GM12878 (cell line): ENCODE measurements at regions not wholly inside any gene's neighbourhood (a gene's known extent, or its start where the extent isn't known, plus 50 kb on each side); places are given as distances from the start of the nearest gene placed in this dataset.

ENCODE experiments used
- ATAC-seq: fragments of 200-7000 bp; cut with Tn5 transposase; 3 replicates; pipeline ENCODE4 v1.9.1; 2020; ENCODE audit warnings: mild to moderate bottlenecking, moderate library complexity
- BruUV-seq: library from RNA; stranded (reverse); fragments of 400-500 nt; replicated peaks from 2 replicates; lab custom pipeline; 2021; lab: Mats Ljungman, UMichigan
- CTCF ChIA-PET: fragments of 300-600 bp; sonication (Branson Sonifier 250); formaldehyde crosslinking; extraction: SDS; loops from one replicate; lab custom pipeline; 2021; ENCODE audit warnings: inconsistent platforms; lab: Yijun Ruan, JAX
- POLR2A ChIA-PET: fragments of 350-600 bp; formaldehyde crosslinking; extraction: SDS; loops from one replicate; lab custom pipeline; 2021; ENCODE audit warnings: inconsistent platforms; lab: Charles Lee
- RAD21 ChIA-PET: fragments of 300-600 bp; sonication (Branson Sonifier 250); formaldehyde crosslinking; loops from one replicate; lab custom pipeline; 2023; ENCODE audit warnings: antibody characterized with exemption; ENCODE audit not compliant: unreplicated experiment; lab: Charles Lee
- SMC1A ChIA-PET: fragments of 300-600 bp; sonication (Branson Sonifier 250); formaldehyde crosslinking; loops from one replicate; lab custom pipeline; 2023; ENCODE audit not compliant: unreplicated experiment, uncharacterized antibody; lab: Charles Lee
- DNase-seq: peaks from one replicate; pipeline ENCODE4 v3.0.0-alpha.2; 2011; ENCODE audit warnings: low read depth, low spot score
- FAIRE-seq: peaks from 3 replicates; lab custom pipeline; 2011; peaks lifted over from hg19 to GRCh38; lab: Jason Lieb, UNC
- H2AFZ ChIP-seq: 2 replicates; pipeline ENCODE4 v1.6.0; 2011; ENCODE audit warnings: low read depth, low read length, control low read depth; ENCODE audit not compliant: control insufficient read depth
- H3K27ac ChIP-seq: 2 replicates; pipeline ENCODE4 v1.5.1; 2011; ENCODE audit warnings: control low read depth; ENCODE audit not compliant: control insufficient read depth, insufficient read depth
- H3K27me3 ChIP-seq, 2 experiments: replicated peaks in 1 of 2; 2 replicates each; pipeline versions ENCODE4 v1.6.0 to v1.6.1; 2011; ENCODE audit warnings: low read length in 1 of 2; ENCODE audit not compliant: control insufficient read depth in 2 of 2, insufficient read depth in 2 of 2
- H3K36me3 ChIP-seq, 2 experiments: 2 replicates each; pipeline ENCODE4 v1.5.1; 2011; ENCODE audit warnings: low read length in 1 of 2; ENCODE audit not compliant: control insufficient read depth in 2 of 2, insufficient read depth in 2 of 2
- H3K4me1 ChIP-seq: 2 replicates; pipeline ENCODE4 v1.6.1; 2011; ENCODE audit warnings: mild to moderate bottlenecking, low read length, moderate library complexity, mixed read lengths; ENCODE audit not compliant: control insufficient read depth, insufficient read depth
- H3K4me2 ChIP-seq: 2 replicates; pipeline ENCODE4 v1.6.0; 2011; ENCODE audit warnings: control low read depth; ENCODE audit not compliant: control insufficient read depth, insufficient read depth
- H3K4me3 ChIP-seq: fragments of 200-600 bp; sonication (generic); 2 replicates; pipeline ENCODE4 v1.5.1; 2016
- H3K79me2 ChIP-seq: 2 replicates; pipeline ENCODE4 v1.6.0; 2011; ENCODE audit warnings: low read length; ENCODE audit not compliant: control insufficient read depth, insufficient read depth
- H3K9ac ChIP-seq: 2 replicates; pipeline ENCODE4 v1.8.0; 2011; ENCODE audit warnings: low read length, control low read depth, mixed read lengths; ENCODE audit not compliant: control insufficient read depth, insufficient read depth
- H3K9me3 ChIP-seq: replicated peaks from 3 replicates; pipeline ENCODE4 v1.5.1; 2011; ENCODE audit warnings: mild to moderate bottlenecking, low read length; ENCODE audit not compliant: control insufficient read depth, insufficient read depth
- H4K20me1 ChIP-seq: 2 replicates; pipeline ENCODE4 v1.6.0; 2011; ENCODE audit not compliant: control insufficient read depth, insufficient read depth
- ASH2L ChIP-seq: fragments of 300-600, 200-600 bp; sonication (generic); IDR thresholded peaks from 2 replicates; pipeline ENCODE4 v1.6.1; 2017; ENCODE audit warnings: low read depth, mild to moderate bottlenecking, borderline replicate concordance
- BCL3 ChIP-seq: IDR thresholded peaks from 2 replicates; pipeline ENCODE4 v1.6.1; 2011; ENCODE audit warnings: borderline replicate concordance, low read depth, mild to moderate bottlenecking, moderate library complexity, low read length; ENCODE audit not compliant: insufficient read depth, poor library complexity, severe bottlenecking
- CHD1 ChIP-seq: IDR thresholded peaks from 2 replicates; pipeline ENCODE4 v1.6.1; 2012; ENCODE audit warnings: low read depth, low read length, improper control_type of control experiment
- CTCF ChIP-seq, 3 experiments: IDR thresholded peaks in 2 of 3; conservative IDR thresholded peaks in 1 of 3; 2 replicates each; pipeline ENCODE4 v1.5.1; 2011; ENCODE audit warnings: low read depth in 3 of 3, low read length in 3 of 3, mild to moderate bottlenecking in 3 of 3, control low read depth in 2 of 3, moderate library complexity in 2 of 3, inconsistent platforms in 1 of 3, mixed read lengths in 1 of 3; ENCODE audit not compliant: control insufficient read depth in 2 of 3, insufficient read depth in 1 of 3; ENCODE audit errors: extremely low read depth in 1 of 3
- EGR1 ChIP-seq, 2 experiments: IDR thresholded peaks; 1 replicate in 1 of 2; 2 replicates in 1 of 2; pipeline ENCODE4 v1.6.1; 2011 to 2012; ENCODE audit warnings: low read depth in 2 of 2, low read length in 2 of 2, borderline replicate concordance in 1 of 2, mild to moderate bottlenecking in 1 of 2, moderate library complexity in 1 of 2
- HCFC1 ChIP-seq: fragments of 150-350 bp; IDR thresholded peaks from 2 replicates; pipeline ENCODE4 v1.6.1; 2014; ENCODE audit warnings: low read length
- MTA2 ChIP-seq: fragments of 450-650 bp; IDR thresholded peaks from 2 replicates; pipeline ENCODE4 v1.6.1; 2016; ENCODE audit warnings: low read depth, mild to moderate bottlenecking, moderate library complexity
- NKRF ChIP-seq: fragments of 450-650 bp; conservative IDR thresholded peaks from 2 replicates; pipeline ENCODE4 v1.6.1; 2017; ENCODE audit warnings: mild to moderate bottlenecking, moderate library complexity
- NR2C1 ChIP-seq: fragments of 450-650 bp; IDR thresholded peaks from 2 replicates; pipeline ENCODE4 v1.6.1; 2017; ENCODE audit warnings: antibody characterized with exemption, mild to moderate bottlenecking, moderate library complexity
- RELB ChIP-seq: fragments of 450-650 bp; IDR thresholded peaks from 2 replicates; pipeline ENCODE4 v1.6.1; 2017; ENCODE audit warnings: low read depth, mild to moderate bottlenecking, moderate library complexity
- RUNX3 ChIP-seq: IDR thresholded peaks from 2 replicates; pipeline ENCODE4 v1.6.1; 2012; ENCODE audit warnings: low read length, inconsistent platforms
- SUPT20H ChIP-seq: IDR thresholded peaks from 2 replicates; pipeline ENCODE4 v1.6.1; 2011; ENCODE audit warnings: low read depth, mild to moderate bottlenecking, low read length, moderate library complexity, borderline replicate concordance; ENCODE audit not compliant: control insufficient read depth
- TAF1 ChIP-seq: IDR thresholded peaks from 2 replicates; pipeline ENCODE4 v1.6.1; 2011; ENCODE audit warnings: mild to moderate bottlenecking, low read depth, low read length, borderline replicate concordance
- WGBS: methylation state at CpG from one replicate; pipeline ENCODE4 v1.1.6; 2016; ENCODE audit warnings: low lambda C conversion rate; ENCODE audit not compliant: insufficient replicate concordance, insufficient coverage; ENCODE audit errors: missing lambda C conversion rate; 5-methylcytosine and 5-hydroxymethylcytosine counted together
- in situ Hi-C: fragments of 300-500 bp; cut with MboI; formaldehyde crosslinking; loops from 9 replicates; pipeline ENCODE4 v1.14.3; 2018; ENCODE audit warnings: mixed read lengths
- intact Hi-C: fragments of 100-400 bp; cut with micrococcal nuclease; formaldehyde crosslinking; loops from one replicate; pipeline ENCODE4 v1.14.2; 2022; ENCODE audit not compliant: unreplicated experiment

- no peak for TF ChIP-seq NKRF
- no peak for TF ChIP-seq SUPT20H
- TF ChIP-seq, all 136 proteins: peak for 6
These were observed 648.5 kb downstream of the BNC2 start (continued) for GRCh38 chr9:16221822-16222547.

GRCh38 chr9:16223074-16223871 lies 647.2 kb downstream of the BNC2 start:
- Histone ChIP-seq H3K4me3 (no peak overlapping the region), H3K9me3 (no peaks in the 10 kb centered on the region; the same call in 1 of the 3 replicates), H4K20me1 (no peaks in the 10 kb centered on the region), H3K36me3 (no peaks in the 10 kb centered on the region), H3K4me1 (no peaks in the 10 kb centered on the region; the same call in 1 of the 2 replicates), H3K4me2 (no peak overlapping the region), H3K79me2 (no peaks in the 10 kb centered on the region), H3K9ac (no peak overlapping the region), H3K27ac (no peak overlapping the region), H3K27me3 (no peaks in the 10 kb centered on the region), H2AFZ (no peak overlapping the region)
- ChIA-PET CTCF (interaction anchor here (0.6 kb wide), 1 partner anchor 616 kb away, joined by 3 read pairs; no protein-coding TSS in a partner anchor), RAD21 (no interaction called here), SMC1A (no interaction called here), POLR2A (no interaction called here)
- in situ Hi-C loops: no loop called here
- DNase-seq (no peak), FAIRE-seq (no peak), ATAC-seq (no peak)
- no TSS peak for BruUV-seq
- whole genome bisulfite sequencing: 34% methylated on average over 17 of the region's 17 CpGs
- intact Hi-C loops: no loop called here
- TF ChIP-seq CHD1 (no peak), NR2C1 (no peak), TAF1 (no peak), RUNX3 (no peak), CTCF (IDR thresholded peaks at IDR 0.05 in 2 of 3, conservative IDR thresholded peaks at IDR 0.05 in 1 of 3; ENCODE audit: control insufficient read depth in 2 of 3, extremely low read depth in 1 of 3, insufficient read depth in 1 of 3, low read depth in 3 of 3, low read length in 3 of 3) (no peak), RELB (no peak), MTA2 (no peak), EGR1 (IDR thresholded peaks at IDR 0.05; ENCODE audit: borderline replicate concordance in 1 of 2, low read depth in 2 of 2, low read length in 2 of 2) (no peak), BCL3 (no peak), ASH2L (no peak), HCFC1 (no peak)
